Vagina (tissue), 2 donors: ENCODE measurements at regions not wholly inside any gene's neighbourhood (a gene's known extent, or its start where the extent isn't known, plus 50 kb on each side); places are given as distances from the start of the nearest gene placed in this dataset.

Experiments used
- DNase-seq, 2 donors: peaks; one replicate each; pipeline ENCODE4 v3.0.0-alpha.2; 2017; ENCODE audit errors: extremely low spot score in 2 of 2
- H3K27ac ChIP-seq: fragments of 200-600 bp; sonication (generic); one replicate; pipeline ENCODE4 v1.5.1; 2019
- H3K27me3 ChIP-seq: fragments of 200-600 bp; sonication (generic); one replicate; pipeline ENCODE4 v1.5.1; 2019
- H3K36me3 ChIP-seq, 2 donors: fragments of 200-600 bp; sonication (generic); one replicate each; pipeline ENCODE4 v1.5.1; 2017 to 2019
- H3K4me1 ChIP-seq: fragments of 200-600 bp; sonication (generic); one replicate; pipeline ENCODE4 v1.5.1; 2019
- H3K4me3 ChIP-seq, 2 donors: fragments of 200-600 bp; sonication (generic); 1 replicate in 1 of 2; 2 replicates in 1 of 2; pipeline ENCODE4 v1.5.1; 2016 to 2019
- H3K9me3 ChIP-seq: fragments of 200-600 bp; sonication (generic); one replicate; pipeline ENCODE4 v1.5.1; 2019
- POLR2A ChIP-seq, 2 donors: fragments of 450-650 bp; IDR thresholded peaks; one replicate each; pipeline ENCODE4 v1.6.1; 2017; ENCODE audit warnings: antibody characterized with exemption in 2 of 2, mild to moderate bottlenecking in 2 of 2, moderate library complexity in 2 of 2
- POLR2AphosphoS5 ChIP-seq, 2 donors: sonication (generic); formaldehyde crosslinking; IDR thresholded peaks; one replicate each; pipeline ENCODE4 v1.9.0; 2017; ENCODE audit warnings: antibody characterized with exemption in 2 of 2, mild to moderate bottlenecking in 2 of 2, low read depth in 1 of 2; ENCODE audit not compliant: insufficient read depth in 1 of 2
- intact Hi-C: fragments of 100-400 bp; cut with DNase I; formaldehyde crosslinking; loops from one replicate; pipeline ENCODE4 v1.15.1; 2023
- TF ChIP-seq, protein P1 (sequence below), 3 experiments: fragments of 450-650 bp in 2 of 3; fragments of 200-600 bp in 1 of 3; sonication (generic) in 1 of 3; IDR thresholded peaks; one replicate each; pipeline ENCODE4 v1.5.1; 2017 to 2019; ENCODE audit warnings: antibody characterized with exemption in 3 of 3, mild to moderate bottlenecking in 2 of 3, moderate library complexity in 2 of 3

DNA sequence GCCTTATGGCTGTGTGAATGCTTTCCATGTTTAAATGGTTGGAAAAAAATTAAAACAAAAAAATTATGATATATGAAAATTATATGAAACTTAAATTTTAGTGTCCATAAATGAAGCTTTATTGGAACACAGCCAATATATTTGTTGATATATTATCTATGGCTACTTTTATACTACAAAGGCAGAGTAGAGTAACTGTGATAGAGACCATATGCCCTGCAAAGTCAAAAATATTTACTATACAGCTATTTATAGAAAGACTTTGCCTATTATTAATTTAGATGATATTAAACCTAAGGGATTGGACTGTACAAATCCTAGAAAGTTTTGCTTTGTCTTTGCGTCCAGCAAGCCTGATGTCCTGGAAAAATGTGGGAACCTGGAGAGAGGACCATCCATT lies 518.3 kb upstream of the JAG1 start:
- Histone ChIP-seq H3K4me1 (peaks cover 12% of the 10 kb centered on the region), H3K27me3 (no peaks in the 10 kb centered on the region), H3K36me3 (no peaks in the 10 kb centered on the region), H3K27ac (no peak overlapping the region), H3K9me3 (no peaks in the 10 kb centered on the region), H3K4me3 (no peak overlapping the region)
- intact Hi-C loops = no loop called here
- no peak for DNase-seq
- no peak for TF ChIP-seq POLR2AphosphoS5 (IDR thresholded peaks at IDR 0.05; ENCODE audit: insufficient read depth in 1 of 2, low read depth in 1 of 2)
- no peak for TF ChIP-seq POLR2A (IDR thresholded peaks at IDR 0.05)
- TF ChIP-seq, protein P1, sequence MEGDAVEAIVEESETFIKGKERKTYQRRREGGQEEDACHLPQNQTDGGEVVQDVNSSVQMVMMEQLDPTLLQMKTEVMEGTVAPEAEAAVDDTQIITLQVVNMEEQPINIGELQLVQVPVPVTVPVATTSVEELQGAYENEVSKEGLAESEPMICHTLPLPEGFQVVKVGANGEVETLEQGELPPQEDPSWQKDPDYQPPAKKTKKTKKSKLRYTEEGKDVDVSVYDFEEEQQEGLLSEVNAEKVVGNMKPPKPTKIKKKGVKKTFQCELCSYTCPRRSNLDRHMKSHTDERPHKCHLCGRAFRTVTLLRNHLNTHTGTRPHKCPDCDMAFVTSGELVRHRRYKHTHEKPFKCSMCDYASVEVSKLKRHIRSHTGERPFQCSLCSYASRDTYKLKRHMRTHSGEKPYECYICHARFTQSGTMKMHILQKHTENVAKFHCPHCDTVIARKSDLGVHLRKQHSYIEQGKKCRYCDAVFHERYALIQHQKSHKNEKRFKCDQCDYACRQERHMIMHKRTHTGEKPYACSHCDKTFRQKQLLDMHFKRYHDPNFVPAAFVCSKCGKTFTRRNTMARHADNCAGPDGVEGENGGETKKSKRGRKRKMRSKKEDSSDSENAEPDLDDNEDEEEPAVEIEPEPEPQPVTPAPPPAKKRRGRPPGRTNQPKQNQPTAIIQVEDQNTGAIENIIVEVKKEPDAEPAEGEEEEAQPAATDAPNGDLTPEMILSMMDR (IDR thresholded peaks at IDR 0.05) = no peak

DNA sequence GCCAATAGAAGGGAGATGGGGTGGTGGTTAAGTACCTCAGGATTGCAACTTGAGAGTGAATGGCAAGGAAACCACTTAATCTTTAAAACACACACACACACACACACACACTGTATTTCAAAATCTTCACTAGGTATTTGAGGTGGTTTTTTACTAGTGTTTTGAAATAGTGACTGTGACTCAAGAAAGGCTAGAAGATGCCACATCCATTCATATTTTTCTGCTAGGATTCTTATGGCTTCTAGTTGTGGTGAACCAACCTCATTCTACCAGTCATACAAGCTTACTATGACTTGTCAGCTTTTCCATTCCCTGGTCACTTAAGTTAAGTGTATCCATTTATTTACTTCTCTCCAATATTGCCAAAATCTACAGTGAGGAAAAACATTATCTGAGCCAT lies 519.4 kb upstream of the JAG1 start:
- intact Hi-C loops = no loop called here

DNA sequence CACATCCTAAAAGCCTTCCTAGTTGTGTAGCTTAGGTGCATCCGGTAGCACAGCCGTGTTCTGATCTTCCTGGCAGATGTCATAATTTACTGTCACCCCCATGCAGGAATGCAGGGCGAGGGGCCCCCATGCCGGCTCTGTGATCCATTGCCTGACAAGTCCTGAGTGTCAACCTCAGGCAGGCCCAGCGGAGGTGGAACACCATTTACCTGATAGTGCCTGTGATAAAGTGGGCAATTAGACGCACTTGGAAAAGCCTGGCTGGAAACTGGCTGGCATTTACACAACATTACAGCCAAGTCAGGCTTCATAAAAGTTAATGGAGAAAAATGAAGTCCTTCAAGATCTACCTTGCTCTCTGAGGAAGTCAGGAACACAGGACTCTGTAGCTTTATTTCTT lies 521.4 kb upstream of the JAG1 start:
- TF ChIP-seq POLR2AphosphoS5 (IDR thresholded peaks at IDR 0.05; ENCODE audit: insufficient read depth in 1 of 2, low read depth in 1 of 2) = no peak
- TF ChIP-seq, protein P1 (IDR thresholded peaks at IDR 0.05) = no peak
- no peak for TF ChIP-seq POLR2A (IDR thresholded peaks at IDR 0.05)
- H3K27ac ChIP-seq = no peak overlapping the region
- H3K4me3 ChIP-seq = no peak overlapping the region
- no peaks in the 10 kb centered on the region for H3K36me3 ChIP-seq
- H3K9me3 ChIP-seq = no peaks in the 10 kb centered on the region
- intact Hi-C loops = no loop called here
- H3K4me1 ChIP-seq = peaks cover 12% of the 10 kb centered on the region
- DNase-seq = no peak
- no peaks in the 10 kb centered on the region for H3K27me3 ChIP-seq

More for the DNA sequence above, 519.4 kb upstream of the JAG1 start:
- H3K4me3 ChIP-seq = no peak overlapping the region
- no peak overlapping the region for H3K27ac ChIP-seq
- no peak for DNase-seq
- H3K36me3 ChIP-seq = no peaks in the 10 kb centered on the region
- TF ChIP-seq POLR2AphosphoS5 (IDR thresholded peaks at IDR 0.05; ENCODE audit: insufficient read depth in 1 of 2, low read depth in 1 of 2) (no peak), POLR2A (IDR thresholded peaks at IDR 0.05) (no peak)
- TF ChIP-seq, protein P1 (IDR thresholded peaks at IDR 0.05) = no peak
- H3K9me3 ChIP-seq = no peaks in the 10 kb centered on the region
- peaks cover 12% of the 10 kb centered on the region for H3K4me1 ChIP-seq
- H3K27me3 ChIP-seq = no peaks in the 10 kb centered on the region

DNA sequence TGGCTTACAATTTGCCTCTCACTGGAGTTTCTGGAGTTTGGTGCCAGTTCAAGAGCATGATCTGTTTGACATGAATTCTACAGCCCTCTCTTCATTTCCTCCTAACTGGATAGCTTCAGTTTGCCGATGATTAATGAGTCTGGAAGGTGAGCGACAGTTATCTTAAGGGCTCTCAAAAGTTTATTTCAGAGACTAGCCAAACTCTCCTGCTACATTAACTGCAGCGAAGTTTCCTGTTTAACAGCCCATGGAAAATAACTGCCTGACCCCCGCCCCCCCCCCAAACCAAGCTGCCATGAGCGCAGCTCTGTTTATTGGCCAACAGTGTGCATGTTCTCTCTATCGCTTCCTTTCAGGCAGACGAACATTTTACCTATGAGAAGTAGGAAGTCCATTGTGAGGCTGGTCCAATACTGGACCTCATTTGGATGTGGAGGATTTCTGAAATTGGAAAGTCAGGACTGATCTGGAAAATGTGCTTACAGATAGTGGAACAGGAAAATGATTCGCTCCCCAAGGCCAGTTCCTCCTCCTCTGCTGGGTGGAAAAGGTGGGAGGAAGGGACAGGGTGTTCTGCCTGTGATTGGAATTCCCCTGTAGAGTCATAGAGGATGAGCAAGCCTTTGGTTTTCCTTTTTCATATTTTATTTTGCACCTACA lies 522.2 kb upstream of the JAG1 start:
- TF ChIP-seq POLR2A (IDR thresholded peaks at IDR 0.05) (no peak), POLR2AphosphoS5 (IDR thresholded peaks at IDR 0.05; ENCODE audit: insufficient read depth in 1 of 2, low read depth in 1 of 2) (no peak)
- TF ChIP-seq, protein P1 (IDR thresholded peaks at IDR 0.05) = no peak
- Histone ChIP-seq H3K27me3 (no peaks in the 10 kb centered on the region), H3K4me3 (no peak overlapping the region), H3K9me3 (no peaks in the 10 kb centered on the region), H3K4me1 (peaks cover 12% of the 10 kb centered on the region), H3K27ac (no peak overlapping the region), H3K36me3 (no peaks in the 10 kb centered on the region)
- DNase-seq = no peak
- intact Hi-C loops = no loop called here

DNA sequence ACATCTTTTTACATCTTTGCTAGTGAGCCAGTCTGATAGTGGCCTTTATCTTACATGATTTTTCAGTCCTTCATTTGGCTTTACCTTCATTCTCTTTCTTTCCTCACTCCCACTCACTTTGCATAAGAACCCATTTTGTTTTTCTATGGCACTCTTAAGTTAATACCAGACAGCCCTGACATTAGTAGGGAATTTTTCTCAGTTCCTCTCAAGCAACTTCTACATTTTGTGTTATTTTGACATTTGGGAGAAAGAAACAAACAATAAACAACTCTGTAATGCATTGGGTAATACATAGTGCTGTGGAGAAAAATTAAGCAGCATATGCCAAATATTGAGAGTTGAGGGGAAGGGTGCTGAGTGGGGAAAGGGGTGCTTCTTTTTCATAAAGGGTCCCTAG lies 524.1 kb upstream of the JAG1 start:
- no peaks in the 10 kb centered on the region for H3K36me3 ChIP-seq
- no peak for DNase-seq
- H3K9me3 ChIP-seq = no peaks in the 10 kb centered on the region
- intact Hi-C loops = no loop called here
- no peak overlapping the region for H3K27ac ChIP-seq
- H3K27me3 ChIP-seq = no peaks in the 10 kb centered on the region
- H3K4me1 ChIP-seq = peaks cover 12% of the 10 kb centered on the region
- TF ChIP-seq POLR2AphosphoS5 (IDR thresholded peaks at IDR 0.05; ENCODE audit: insufficient read depth in 1 of 2, low read depth in 1 of 2) (no peak), POLR2A (IDR thresholded peaks at IDR 0.05) (no peak)
- TF ChIP-seq, protein P1 (IDR thresholded peaks at IDR 0.05) = no peak
- H3K4me3 ChIP-seq = no peak overlapping the region
